ENCODE measurements at regions not wholly inside any gene's neighbourhood (a gene's known extent, or its start where the extent isn't known, plus 50 kb on each side); places are given as distances from the start of the nearest gene placed in this dataset.

DNA sequence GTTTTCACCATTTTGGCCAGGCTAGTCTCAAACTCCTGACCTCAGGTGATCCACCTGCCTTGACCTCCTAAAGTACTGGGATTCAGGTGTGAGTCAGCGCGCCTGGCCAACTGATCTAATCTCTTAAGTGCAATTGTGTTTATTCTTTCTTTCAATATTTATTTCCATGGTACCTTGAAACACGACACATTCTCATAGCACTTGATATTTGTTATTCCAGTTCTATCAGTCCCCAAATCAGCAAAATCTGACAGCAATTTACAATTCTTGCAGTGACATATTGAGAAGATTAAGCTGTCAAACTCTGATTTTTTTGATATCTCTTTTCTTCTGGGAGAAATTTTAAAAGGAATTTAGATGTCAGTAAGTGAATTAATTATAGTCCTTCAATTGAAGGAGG is 218.1 kb upstream of the FAT4 start:
- no peak overlapping the region for H4K5ac ChIP-seq (ENCODE audit: low read depth, low read length)
- no peak overlapping the region for H2BK15ac ChIP-seq (ENCODE audit: low read depth, low read length)
- no peak overlapping the region for H2AK9ac ChIP-seq (replicated peaks; ENCODE audit: low read depth, low read length, poor library complexity)
- H2BK20ac ChIP-seq (ENCODE audit: low read depth, low read length) = no peak overlapping the region
- H3K9me1 ChIP-seq (ENCODE audit: insufficient read depth, low read length) = no peaks in the 10 kb centered on the region
- WGBS, 2 experiments (ENCODE audit: extremely low coverage in 2 of 2, insufficient read length in 1 of 2) = no CpG with 5 or more reads among the region's 3 CpGs
- H3K79me1 ChIP-seq (ENCODE audit: low read depth in 1 of 2, low read length in 2 of 2) = no peaks in the 10 kb centered on the region
- ATAC-seq (ENCODE audit: low read depth) = no peak
- H3K4ac ChIP-seq (ENCODE audit: low read depth, low read length) = no peak overlapping the region
- no peak overlapping the region for H3K23ac ChIP-seq (ENCODE audit: low read depth, low read length)
- no peaks in the 10 kb centered on the region for H4K20me1 ChIP-seq (ENCODE audit: insufficient read depth, low read length)
- no peaks in the 10 kb centered on the region for H3K9me3 ChIP-seq (ENCODE audit: control insufficient read depth, insufficient read depth, low read length)
- no peak overlapping the region for H3K27ac ChIP-seq (ENCODE audit: insufficient read depth, low read length)
- H3K14ac ChIP-seq (replicated peaks; ENCODE audit: low read depth, low read length) = no peak overlapping the region
- intact Hi-C loops (cut with micrococcal nuclease) = no loop called here
- H2AFZ ChIP-seq (replicated peaks; ENCODE audit: low read length, poor library complexity) = no peak overlapping the region
- TF ChIP-seq, protein P1, sequence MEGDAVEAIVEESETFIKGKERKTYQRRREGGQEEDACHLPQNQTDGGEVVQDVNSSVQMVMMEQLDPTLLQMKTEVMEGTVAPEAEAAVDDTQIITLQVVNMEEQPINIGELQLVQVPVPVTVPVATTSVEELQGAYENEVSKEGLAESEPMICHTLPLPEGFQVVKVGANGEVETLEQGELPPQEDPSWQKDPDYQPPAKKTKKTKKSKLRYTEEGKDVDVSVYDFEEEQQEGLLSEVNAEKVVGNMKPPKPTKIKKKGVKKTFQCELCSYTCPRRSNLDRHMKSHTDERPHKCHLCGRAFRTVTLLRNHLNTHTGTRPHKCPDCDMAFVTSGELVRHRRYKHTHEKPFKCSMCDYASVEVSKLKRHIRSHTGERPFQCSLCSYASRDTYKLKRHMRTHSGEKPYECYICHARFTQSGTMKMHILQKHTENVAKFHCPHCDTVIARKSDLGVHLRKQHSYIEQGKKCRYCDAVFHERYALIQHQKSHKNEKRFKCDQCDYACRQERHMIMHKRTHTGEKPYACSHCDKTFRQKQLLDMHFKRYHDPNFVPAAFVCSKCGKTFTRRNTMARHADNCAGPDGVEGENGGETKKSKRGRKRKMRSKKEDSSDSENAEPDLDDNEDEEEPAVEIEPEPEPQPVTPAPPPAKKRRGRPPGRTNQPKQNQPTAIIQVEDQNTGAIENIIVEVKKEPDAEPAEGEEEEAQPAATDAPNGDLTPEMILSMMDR (conservative IDR thresholded peaks at IDR 0.05; ENCODE audit: low read depth, low read length) = no peak
- no peak for DNase-seq
- H3K36me3 ChIP-seq (ENCODE audit: control insufficient read depth, insufficient read depth, low read length) = no peaks in the 10 kb centered on the region
- dilution Hi-C loops (cut with HindIII; ENCODE audit: low sequenced_read_pairs, unreplicated experiment) = no loop called here
- in situ Hi-C loops (cut with MboI; ENCODE audit: low sequenced_read_pairs) = no loop called here
- H2BK5ac ChIP-seq (ENCODE audit: low read depth, low read length, poor library complexity, severe bottlenecking) = no peak overlapping the region
- CTCF ChIA-PET = no interaction called here
- H2BK120ac ChIP-seq (ENCODE audit: low read depth, low read length) = no peak overlapping the region
- no peak overlapping the region for H3K4me2 ChIP-seq (ENCODE audit: low read depth, low read length)
- POLR2A ChIA-PET (ENCODE audit: unreplicated experiment) = no interaction called here
- no peak overlapping the region for H4K91ac ChIP-seq (ENCODE audit: insufficient read depth, low read depth, low read length)
- H4K8ac ChIP-seq (ENCODE audit: low read depth in 2 of 2, low read length in 2 of 2) = no peak overlapping the region
- H3K9ac ChIP-seq (ENCODE audit: low read depth, low read length) = no peak overlapping the region
- H3K56ac ChIP-seq (ENCODE audit: extremely low read depth, insufficient read depth, low read length) = no peak overlapping the region
- H2AK5ac ChIP-seq (ENCODE audit: low read depth, low read length) = no peak overlapping the region
- H3K27me3 ChIP-seq (ENCODE audit: control insufficient read depth, insufficient read depth, low read length) = no peaks in the 10 kb centered on the region
- no peak overlapping the region for H3K18ac ChIP-seq (ENCODE audit: low read depth, low read length)
- BruUV-seq (replicated peaks) = no TSS peak
- H3K4me3 ChIP-seq (ENCODE audit: insufficient read depth, low read depth, low read length) = no peak overlapping the region
- H3K4me1 ChIP-seq (ENCODE audit: control insufficient read depth, insufficient read depth, low read length) = no peaks in the 10 kb centered on the region

Data from IMR-90 (cell line).